Stomach (tissue), 8 donors: ENCODE measurements at regions not wholly inside any gene's neighbourhood (a gene's known extent, or its start where the extent isn't known, plus 50 kb on each side); places are given as distances from the start of the nearest gene placed in this dataset.

Experiments
- DNase-seq, 2 donors: peaks; one replicate each; pipeline versions ENCODE4 v3.0.0 to v3.0.0-alpha.2; 2013 to 2019
- H3K27ac ChIP-seq, 5 donors: fragments of 200-600 bp in 4 of 5; sonication (generic) in 4 of 5; one replicate each; pipeline ENCODE4 v1.5.1; 2013 to 2019; ENCODE audit warnings: mild to moderate bottlenecking in 1 of 5, moderate library complexity in 1 of 5
- H3K27me3 ChIP-seq, 3 donors: fragments of 200-600 bp; sonication (generic); one replicate each; pipeline ENCODE4 v1.5.1; 2017 to 2019; ENCODE audit warnings: mixed run types in 1 of 3
- H3K36me3 ChIP-seq, 4 donors: fragments of 200-600 bp; sonication (generic); 1 replicate in 3 of 4; 2 replicates in 1 of 4; pipeline ENCODE4 v1.5.1; 2016 to 2019
- H3K4me1 ChIP-seq, 4 donors: fragments of 200-600 bp; sonication (generic); one replicate each; pipeline ENCODE4 v1.5.1; 2016 to 2019
- H3K4me3 ChIP-seq, 4 donors: fragments of 200-600 bp; sonication (generic) in 3 of 4; one replicate each; pipeline ENCODE4 v1.5.1; 2016 to 2019; ENCODE audit warnings: mild to moderate bottlenecking in 1 of 4
- H3K9me3 ChIP-seq, 4 donors: fragments of 200-600 bp; sonication (generic); one replicate each; pipeline ENCODE4 v1.5.1; 2016 to 2019
- CTCF ChIP-seq, 7 experiments: fragments of 450-650 bp in 4 of 7; fragments of 200-600 bp in 3 of 7; sonication (generic) in 3 of 7; IDR thresholded peaks; one replicate each; pipeline ENCODE4 v1.5.1; 2016 to 2019; ENCODE audit warnings: antibody characterized with exemption in 7 of 7, control low read depth in 2 of 7, mild to moderate bottlenecking in 1 of 7
- EP300 ChIP-seq: sonication (generic); formaldehyde crosslinking; IDR thresholded peaks from one replicate; pipeline ENCODE4 v1.6.1; 2017; ENCODE audit warnings: antibody characterized with exemption
- POLR2A ChIP-seq, 4 donors: fragments of 450-650 bp; IDR thresholded peaks; one replicate each; pipeline ENCODE4 v1.6.1; 2016; ENCODE audit warnings: antibody characterized with exemption in 4 of 4, control low read depth in 2 of 4, mild to moderate bottlenecking in 1 of 4, moderate library complexity in 1 of 4
- POLR2AphosphoS5 ChIP-seq, 3 donors: sonication (generic); formaldehyde crosslinking; IDR thresholded peaks; one replicate each; pipeline ENCODE4 v1.6.1; 2016; ENCODE audit warnings: antibody characterized with exemption in 3 of 3
- WGBS, 5 donors: extraction: QIAGEN DNeasy Blood & Tissue Kit in 3 of 5; methylation state at CpG; one replicate each; pipeline versions ENCODE4 v1.1.5 to v1.1.7; 2013 to 2018; 5-methylcytosine and 5-hydroxymethylcytosine counted together
- intact Hi-C: fragments of 100-400 bp; cut with DNase I; formaldehyde crosslinking; loops from one replicate; pipeline ENCODE4 v1.15.1; 2023; ENCODE audit warnings: low total_unique reads
- donor health status: healthy with polysubstance abuse.
- donor health status: Bipolar disorder and iron deficiency.
- donor health status: healthy.

GRCh38 chr11:25844811-25845210, 487.1 kb upstream of the ANO3 start:
- no peak for DNase-seq
- TF ChIP-seq POLR2AphosphoS5 (IDR thresholded peaks at IDR 0.05): no peak
- H3K4me3 ChIP-seq: no peak overlapping the region
- 61 to 79% (median 76%) methylated on average over 4 of the region's 4 CpGs for WGBS, 5 donors
- no peak overlapping the region for H3K27ac ChIP-seq
- H3K9me3 ChIP-seq: peaks cover 0 to under 1% (median 0%) of the 10 kb centered on the region in 4 donors
- no peaks in the 10 kb centered on the region for H3K36me3 ChIP-seq
- no peaks in the 10 kb centered on the region for H3K4me1 ChIP-seq
- intact Hi-C loops: no loop called here
- H3K27me3 ChIP-seq: no peaks in the 10 kb centered on the region

- no peaks in the 10 kb centered on the region for H3K9me3 ChIP-seq
- no peak for DNase-seq
- H3K27ac ChIP-seq: no peak overlapping the region
- H3K27me3 ChIP-seq: no peaks in the 10 kb centered on the region
- intact Hi-C loops: no loop called here
- H3K4me3 ChIP-seq: no peak overlapping the region
- TF ChIP-seq EP300 (no peak), POLR2AphosphoS5 (IDR thresholded peaks at IDR 0.05) (no peak), CTCF (IDR thresholded peaks at IDR 0.05) (no peak), POLR2A (IDR thresholded peaks at IDR 0.05) (no peak)
- H3K4me1 ChIP-seq: no peaks in the 10 kb centered on the region
- H3K36me3 ChIP-seq: no peaks in the 10 kb centered on the region
- WGBS, 5 donors: 87 to 92% (median 90%) methylated on average over 4 of the region's 4 CpGs
Observed at GRCh38 chr11:25855916-25856315, 476.0 kb upstream of the ANO3 start.

GRCh38 chr11:25859776-25860175, 472.2 kb upstream of the ANO3 start:
- no peaks in the 10 kb centered on the region for H3K4me1 ChIP-seq
- H3K4me3 ChIP-seq: no peak overlapping the region
- no peaks in the 10 kb centered on the region for H3K9me3 ChIP-seq
- no peak overlapping the region for H3K27ac ChIP-seq
- no peaks in the 10 kb centered on the region for H3K36me3 ChIP-seq
- TF ChIP-seq POLR2A (IDR thresholded peaks at IDR 0.05): no peak
- no peak for TF ChIP-seq EP300
- TF ChIP-seq CTCF (IDR thresholded peaks at IDR 0.05): no peak
- no peak for TF ChIP-seq POLR2AphosphoS5 (IDR thresholded peaks at IDR 0.05)
- DNase-seq: no peak
- WGBS, 5 donors: 78 to 95% (median 84%) methylated on average over 5 of the region's 5 CpGs
- H3K27me3 ChIP-seq: no peaks in the 10 kb centered on the region
- intact Hi-C loops: no loop called here

- no peaks in the 10 kb centered on the region for H3K36me3 ChIP-seq
- intact Hi-C loops: no loop called here
- TF ChIP-seq EP300: no peak
- TF ChIP-seq POLR2AphosphoS5 (IDR thresholded peaks at IDR 0.05): no peak
- no peak for TF ChIP-seq CTCF (IDR thresholded peaks at IDR 0.05)
- TF ChIP-seq POLR2A (IDR thresholded peaks at IDR 0.05): no peak
- no peaks in the 10 kb centered on the region for H3K4me1 ChIP-seq
- no peak overlapping the region for H3K4me3 ChIP-seq
- no peaks in the 10 kb centered on the region for H3K27me3 ChIP-seq
- peak in 1 of 2 donors; percentile 67 for DNase-seq
- WGBS, 5 donors: 59 to 82% (median 68%) methylated on average over 2 of the region's 2 CpGs
- H3K27ac ChIP-seq: no peak overlapping the region
- H3K9me3 ChIP-seq: no peaks in the 10 kb centered on the region
Observed at GRCh38 chr11:25860677-25861450, 471.1 kb upstream of the ANO3 start.

GRCh38 chr11:25862159-25862558, 469.8 kb upstream of the ANO3 start:
- TF ChIP-seq POLR2A (IDR thresholded peaks at IDR 0.05) (no peak), EP300 (no peak), CTCF (IDR thresholded peaks at IDR 0.05) (no peak), POLR2AphosphoS5 (IDR thresholded peaks at IDR 0.05) (no peak)
- Histone ChIP-seq H3K27ac (no peak overlapping the region), H3K36me3 (no peaks in the 10 kb centered on the region), H3K4me3 (no peak overlapping the region), H3K9me3 (no peaks in the 10 kb centered on the region), H3K27me3 (no peaks in the 10 kb centered on the region), H3K4me1 (no peaks in the 10 kb centered on the region)
- DNase-seq: no peak
- 76 to 89% (median 78%) methylated on average over 1 of the region's 1 CpG for WGBS, 5 donors
- intact Hi-C loops: no loop called here
